ENCODE measurements at regions not wholly inside any gene's neighbourhood (a gene's known extent, or its start where the extent isn't known, plus 50 kb on each side); places are given as distances from the start of the nearest gene placed in this dataset.

DNA sequence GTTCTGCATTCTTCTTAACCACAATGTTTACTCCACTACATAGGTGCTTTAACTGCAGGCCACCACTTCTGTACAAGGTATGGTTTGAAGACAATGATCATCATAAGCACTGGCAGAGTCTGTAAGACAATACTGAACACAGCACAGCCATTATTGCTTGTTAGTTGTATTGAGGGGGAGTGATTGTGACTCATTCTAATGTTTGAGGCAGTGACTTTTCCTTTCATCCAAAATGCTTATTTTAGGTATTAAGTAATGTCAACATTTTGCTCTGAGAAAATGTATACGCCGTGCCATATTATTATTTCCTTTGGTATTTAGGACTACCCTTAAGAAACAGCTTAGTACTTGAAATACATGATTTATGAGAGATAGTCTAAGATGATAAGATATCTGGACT, 618.2 kb upstream of the ZNF717 start:
- no peaks in the 10 kb centered on the region for H3K27me3 Mint-ChIP-seq
- no peak for DNase-seq
- no peak overlapping the region for H3K27ac Mint-ChIP-seq
- peaks cover 8 to 19% of the 10 kb centered on the region in 2 donors for H3K9me3 Mint-ChIP-seq
- H3K36me3 Mint-ChIP-seq (ENCODE audit: insufficient read depth) = no peaks in the 10 kb centered on the region
- H3K4me3 Mint-ChIP-seq = no peak overlapping the region
- no peaks in the 10 kb centered on the region for H3K4me1 Mint-ChIP-seq (ENCODE audit: low read depth in 2 of 2)
- ATAC-seq (replicated peaks) = no peak

DNA sequence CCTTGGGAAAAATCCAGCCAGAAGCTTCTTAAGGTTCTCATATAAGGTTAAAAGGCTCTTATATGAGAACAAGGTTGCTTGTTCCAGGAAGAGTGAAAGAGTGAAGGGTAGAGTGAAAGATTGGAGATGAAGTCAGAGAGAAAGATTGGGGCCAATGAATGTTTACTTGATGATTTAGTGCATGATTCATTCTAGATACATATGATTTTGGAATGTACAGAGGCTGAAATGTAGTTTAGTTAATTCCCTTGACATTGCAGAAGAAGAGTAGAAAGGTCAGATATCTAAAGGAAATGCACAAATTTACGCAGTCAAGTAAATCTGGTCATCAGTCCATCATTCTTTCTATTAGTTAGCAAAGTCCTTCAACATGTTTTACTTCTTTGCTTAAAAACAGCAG, 619.8 kb upstream of the ZNF717 start:
- H3K27ac Mint-ChIP-seq = no peak overlapping the region
- ATAC-seq (replicated peaks) (no peak), DNase-seq (no peak)
- H3K9me3 Mint-ChIP-seq = peaks cover 8 to 19% of the 10 kb centered on the region in 2 donors
- no peaks in the 10 kb centered on the region for H3K27me3 Mint-ChIP-seq
- H3K36me3 Mint-ChIP-seq (ENCODE audit: insufficient read depth) = no peaks in the 10 kb centered on the region
- H3K4me1 Mint-ChIP-seq (ENCODE audit: low read depth in 2 of 2) = no peaks in the 10 kb centered on the region
- no peak overlapping the region for H3K4me3 Mint-ChIP-seq

- Mint-ChIP-seq H3K27ac (no peak overlapping the region), H3K9me3 (peaks cover 7 to 16% of the 10 kb centered on the region in 2 donors), H3K4me3 (no peak overlapping the region), H3K27me3 (no peaks in the 10 kb centered on the region), H3K4me1 (ENCODE audit: low read depth in 2 of 2) (no peaks in the 10 kb centered on the region), H3K36me3 (ENCODE audit: insufficient read depth) (no peaks in the 10 kb centered on the region)
- ATAC-seq (replicated peaks) (no peak), DNase-seq (no peak)
These were observed 625.5 kb upstream of the ZNF717 start for GRCh38 chr3:76410762-76411281.

DNA sequence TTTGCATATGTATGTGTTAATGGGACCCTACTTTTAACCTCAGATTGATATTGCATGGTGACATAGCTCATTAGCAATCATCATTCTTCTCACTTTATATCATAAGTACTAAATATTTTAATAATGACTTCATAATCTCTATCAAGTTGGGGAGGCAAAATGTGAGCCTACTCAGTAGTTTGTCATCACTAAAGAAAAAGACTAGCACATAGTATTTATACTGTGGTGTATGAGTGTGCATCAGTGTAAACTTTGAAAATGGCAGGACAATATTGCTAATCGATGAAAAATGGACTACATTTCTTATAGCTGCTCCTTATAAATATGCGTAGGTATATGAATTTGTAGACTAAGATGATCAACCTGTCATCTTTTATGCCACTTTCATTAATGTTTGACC, 624.5 kb upstream of the ROBO2 start:
- H3K27ac Mint-ChIP-seq = no peak overlapping the region
- peaks cover 10 to 14% of the 10 kb centered on the region in 2 donors for H3K9me3 Mint-ChIP-seq
- no peaks in the 10 kb centered on the region for H3K27me3 Mint-ChIP-seq
- H3K4me3 Mint-ChIP-seq = no peak overlapping the region
- no peak for DNase-seq
- no peak for ATAC-seq (replicated peaks)
- no peaks in the 10 kb centered on the region for H3K4me1 Mint-ChIP-seq (ENCODE audit: low read depth in 2 of 2)
- no peaks in the 10 kb centered on the region for H3K36me3 Mint-ChIP-seq (ENCODE audit: insufficient read depth)

DNA sequence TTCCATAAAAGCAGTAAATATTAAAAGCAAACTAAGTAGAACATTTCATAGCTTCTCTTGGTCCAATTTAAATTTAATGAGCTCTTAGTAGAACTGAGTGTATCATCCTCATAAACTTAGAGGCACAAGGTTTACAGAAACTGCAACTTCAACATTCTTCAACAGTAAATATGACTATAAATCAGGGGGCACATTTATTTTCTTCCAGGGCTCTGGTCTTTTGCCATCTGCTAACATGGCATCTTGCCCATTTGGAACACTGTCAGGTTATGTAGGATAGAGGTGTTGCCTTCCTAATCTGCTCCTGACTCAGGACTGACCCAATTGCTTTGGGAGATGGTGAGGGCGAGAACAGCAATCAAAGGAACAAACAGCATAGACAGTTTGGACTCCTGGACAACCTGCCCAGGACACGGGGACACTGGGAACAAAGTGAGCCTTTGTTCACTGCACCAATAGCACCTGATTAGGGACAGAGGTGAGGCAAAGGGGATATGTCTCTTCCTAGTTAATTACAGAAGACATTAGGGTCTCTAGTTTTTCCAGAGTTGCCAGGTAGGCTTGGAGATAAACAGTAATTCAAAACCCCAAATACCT, 610.2 kb upstream of the ROBO2 start:
- H3K27ac Mint-ChIP-seq = no peak overlapping the region
- H3K4me3 Mint-ChIP-seq = no peak overlapping the region
- ATAC-seq (replicated peaks) = no peak
- H3K4me1 Mint-ChIP-seq (ENCODE audit: low read depth in 2 of 2) = no peaks in the 10 kb centered on the region
- H3K9me3 Mint-ChIP-seq = peaks cover 13 to 21% of the 10 kb centered on the region in 2 donors
- no peaks in the 10 kb centered on the region for H3K27me3 Mint-ChIP-seq
- DNase-seq = no peak
- H3K36me3 Mint-ChIP-seq (ENCODE audit: insufficient read depth) = no peaks in the 10 kb centered on the region

GRCh38 chr3:76432396-76432795, 607.5 kb upstream of the ROBO2 start:
- H3K9me3 Mint-ChIP-seq = peaks cover 10 to 15% of the 10 kb centered on the region in 2 donors
- H3K27ac Mint-ChIP-seq = no peak overlapping the region
- H3K4me3 Mint-ChIP-seq = no peak overlapping the region
- no peaks in the 10 kb centered on the region for H3K36me3 Mint-ChIP-seq (ENCODE audit: insufficient read depth)
- no peak for ATAC-seq (replicated peaks)
- no peaks in the 10 kb centered on the region for H3K27me3 Mint-ChIP-seq
- no peak for DNase-seq
- H3K4me1 Mint-ChIP-seq (ENCODE audit: low read depth in 2 of 2) = no peaks in the 10 kb centered on the region

DNA sequence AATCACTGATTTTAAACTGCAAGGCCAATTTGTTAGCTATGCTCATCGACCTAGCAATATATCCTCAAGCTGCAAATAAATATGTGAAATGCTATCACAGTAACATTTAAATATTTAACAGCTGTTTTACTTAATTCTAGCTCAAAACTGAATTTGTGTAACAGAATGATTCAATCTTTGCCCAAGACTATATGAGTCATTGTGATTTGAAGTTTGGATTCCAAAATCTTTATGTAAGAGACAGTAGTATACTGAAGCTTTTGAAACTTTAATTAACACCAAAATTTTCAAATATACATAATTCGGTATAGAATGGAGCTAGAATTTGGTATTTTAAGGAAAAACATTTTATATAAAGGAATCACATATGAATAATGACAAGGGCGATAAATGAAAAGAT, 603.0 kb upstream of the ROBO2 start:
- Mint-ChIP-seq H3K36me3 (ENCODE audit: insufficient read depth) (no peaks in the 10 kb centered on the region), H3K4me3 (no peak overlapping the region)
- DNase-seq = no peak

GRCh38 chr3:76438971-76439370, 600.9 kb upstream of the ROBO2 start:
- Mint-ChIP-seq H3K36me3 (ENCODE audit: insufficient read depth) (no peaks in the 10 kb centered on the region), H3K4me3 (no peak overlapping the region), H3K27ac (no peak overlapping the region), H3K4me1 (ENCODE audit: low read depth in 2 of 2) (no peaks in the 10 kb centered on the region), H3K27me3 (no peaks in the 10 kb centered on the region), H3K9me3 (peaks cover 12 to 23% of the 10 kb centered on the region in 2 donors)
- DNase-seq (no peak), ATAC-seq (replicated peaks) (no peak)

More for the DNA sequence above, 603.0 kb upstream of the ROBO2 start:
- Mint-ChIP-seq H3K27ac (no peak overlapping the region), H3K27me3 (no peaks in the 10 kb centered on the region), H3K9me3 (peaks cover 15 to 28% of the 10 kb centered on the region in 2 donors), H3K4me1 (ENCODE audit: low read depth in 2 of 2) (no peaks in the 10 kb centered on the region)
- ATAC-seq (replicated peaks) = no peak

GRCh38 chr3:76442374-76442915, 597.5 kb upstream of the ROBO2 start:
- no peak overlapping the region for H3K4me3 Mint-ChIP-seq
- H3K36me3 Mint-ChIP-seq (ENCODE audit: insufficient read depth) = no peaks in the 10 kb centered on the region
- peaks cover 9 to 20% of the 10 kb centered on the region in 2 donors for H3K9me3 Mint-ChIP-seq
- H3K27me3 Mint-ChIP-seq = no peaks in the 10 kb centered on the region
- no peak for ATAC-seq (replicated peaks)
- H3K4me1 Mint-ChIP-seq (ENCODE audit: low read depth in 2 of 2) = no peaks in the 10 kb centered on the region
- DNase-seq = no peak
- no peak overlapping the region for H3K27ac Mint-ChIP-seq

DNA sequence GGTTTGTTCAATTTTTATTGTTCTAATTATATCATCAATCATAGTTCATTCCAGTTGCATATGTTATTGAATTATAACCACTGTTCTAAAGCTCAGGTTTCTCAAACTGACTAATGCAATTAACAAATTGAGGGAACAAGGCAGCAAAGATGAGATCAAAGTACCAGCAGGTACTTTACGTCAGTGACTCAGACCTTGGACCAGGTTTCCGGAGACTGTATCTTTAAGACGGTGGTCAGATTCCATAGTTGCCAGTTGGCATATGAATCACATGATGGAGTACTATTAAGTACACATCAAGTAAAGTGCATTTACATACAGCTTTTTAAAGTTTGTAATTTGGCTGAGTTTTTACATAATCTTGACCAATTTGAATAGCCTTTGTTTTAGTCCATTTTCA, 583.6 kb upstream of the ROBO2 start:
- H3K27ac Mint-ChIP-seq = no peak overlapping the region
- H3K27me3 Mint-ChIP-seq = no peaks in the 10 kb centered on the region
- no peak overlapping the region for H3K4me3 Mint-ChIP-seq
- no peaks in the 10 kb centered on the region for H3K4me1 Mint-ChIP-seq (ENCODE audit: low read depth in 2 of 2)
- DNase-seq (no peak), ATAC-seq (replicated peaks) (no peak)
- H3K36me3 Mint-ChIP-seq (ENCODE audit: insufficient read depth) = no peaks in the 10 kb centered on the region
- H3K9me3 Mint-ChIP-seq = peaks cover 5 to 6% of the 10 kb centered on the region in 2 donors

DNA sequence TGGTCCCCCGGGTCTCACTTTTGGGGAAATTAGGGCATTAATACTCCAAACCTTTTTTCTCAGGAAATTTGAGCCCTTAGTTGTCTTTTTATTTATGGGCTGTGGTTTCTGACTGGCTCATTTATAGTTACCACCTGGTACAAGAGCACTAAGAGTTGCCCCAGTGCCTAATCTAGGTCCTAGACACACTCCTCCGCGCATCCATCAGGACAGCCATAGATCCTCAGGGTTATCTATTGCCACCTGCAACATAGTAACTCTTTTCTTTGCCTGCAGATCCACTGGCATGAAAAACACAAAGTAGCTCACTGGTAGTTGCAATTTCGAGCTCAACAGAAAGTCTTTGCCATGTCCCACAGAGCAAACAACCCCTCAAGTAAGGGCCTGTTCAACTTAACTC, 576.4 kb upstream of the ROBO2 start:
- ATAC-seq (replicated peaks) (no peak), DNase-seq (no peak)
- Mint-ChIP-seq H3K27ac (no peak overlapping the region), H3K4me3 (no peak overlapping the region), H3K4me1 (ENCODE audit: low read depth in 2 of 2) (no peaks in the 10 kb centered on the region), H3K9me3 (peaks cover 3 to 5% of the 10 kb centered on the region in 2 donors), H3K27me3 (no peaks in the 10 kb centered on the region), H3K36me3 (ENCODE audit: insufficient read depth) (no peaks in the 10 kb centered on the region)

DNA sequence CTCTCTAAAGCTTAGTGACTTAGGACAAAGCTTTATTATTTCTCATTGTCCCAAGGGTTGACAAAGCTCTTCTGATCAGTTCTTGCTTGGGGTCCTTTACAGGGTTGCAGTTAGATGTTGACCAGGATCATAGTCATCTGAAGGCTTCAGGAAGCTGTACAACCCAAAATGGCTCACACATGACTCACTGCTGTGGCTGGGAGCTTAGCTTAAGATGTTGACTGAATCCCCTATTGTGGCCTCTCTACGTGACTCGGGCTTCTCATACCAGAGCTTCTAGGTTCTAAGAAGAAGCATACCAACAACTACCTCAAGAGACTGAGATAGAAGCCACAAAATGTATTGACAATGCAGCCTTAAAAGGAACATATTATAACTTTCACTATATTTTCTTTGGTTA, 569.6 kb upstream of the ROBO2 start:
- H3K27me3 Mint-ChIP-seq = no peaks in the 10 kb centered on the region
- ATAC-seq (replicated peaks) (no peak), DNase-seq (no peak)
- peaks cover 17 to 38% of the 10 kb centered on the region in 2 donors for H3K9me3 Mint-ChIP-seq
- H3K4me1 Mint-ChIP-seq (ENCODE audit: low read depth in 2 of 2) = no peaks in the 10 kb centered on the region
- no peaks in the 10 kb centered on the region for H3K36me3 Mint-ChIP-seq (ENCODE audit: insufficient read depth)
- no peak overlapping the region for H3K4me3 Mint-ChIP-seq
- no peak overlapping the region for H3K27ac Mint-ChIP-seq

GRCh38 chr3:76474632-76475031, 565.3 kb upstream of the ROBO2 start:
- no peak for ATAC-seq (replicated peaks)
- Mint-ChIP-seq H3K36me3 (ENCODE audit: insufficient read depth) (no peaks in the 10 kb centered on the region), H3K4me1 (ENCODE audit: low read depth in 2 of 2) (no peaks in the 10 kb centered on the region), H3K4me3 (no peak overlapping the region), H3K27ac (no peak overlapping the region), H3K9me3 (peaks cover 9 to 23% of the 10 kb centered on the region in 2 donors), H3K27me3 (no peaks in the 10 kb centered on the region)
- DNase-seq = no peak

DNA sequence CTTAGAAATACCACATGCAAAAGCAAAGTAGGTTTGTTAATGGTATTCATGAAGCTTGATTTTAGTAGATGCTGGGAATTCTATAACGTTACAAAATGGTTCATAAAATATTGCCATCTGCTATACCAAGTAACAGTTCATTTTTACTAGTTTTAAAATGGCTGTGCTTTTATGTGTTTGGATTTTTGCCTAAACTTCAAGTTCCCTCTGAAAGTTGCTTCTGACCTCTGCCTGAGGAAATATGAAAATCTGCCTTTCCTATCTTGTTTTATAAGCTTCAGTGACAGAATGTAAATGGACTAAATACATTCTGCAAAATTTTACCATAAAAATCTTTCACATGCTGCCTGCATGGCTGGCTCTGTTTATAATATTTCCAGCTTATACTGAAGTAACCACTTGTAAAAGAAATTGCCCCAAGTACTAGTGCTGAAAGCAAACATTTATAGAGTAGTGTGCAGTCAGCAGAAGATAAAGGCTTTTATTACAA, 560.7 kb upstream of the ROBO2 start:
- DNase-seq (no peak), ATAC-seq (replicated peaks) (no peak)
- Mint-ChIP-seq H3K9me3 (peaks cover 8 to 18% of the 10 kb centered on the region in 2 donors), H3K4me3 (no peak overlapping the region), H3K27me3 (no peaks in the 10 kb centered on the region), H3K4me1 (ENCODE audit: low read depth in 2 of 2) (no peaks in the 10 kb centered on the region), H3K36me3 (ENCODE audit: insufficient read depth) (no peaks in the 10 kb centered on the region), H3K27ac (no peak overlapping the region)
